GM20431 (cell line): ENCODE measurements at regions not wholly inside any gene's neighbourhood (a gene's known extent, or its start where the extent isn't known, plus 50 kb on each side); places are given as distances from the start of the nearest gene placed in this dataset.
"Not testable (repeated sequence)": the region's sequence is repeated elsewhere in the genome, so short reads cannot be mapped to it uniquely, and the experiment has no call there.

Experiments
- in situ Hi-C: fragments of 300-500 bp; cut with MseI, MboI; formaldehyde crosslinking; loops from one replicate; pipeline ENCODE4 v1.15.0; 2020; ENCODE audit warnings: low sequenced_read_pairs; ENCODE audit not compliant: unreplicated experiment

- in situ Hi-C loops: no loop called here
These were observed 246.7 kb downstream of the SMAD2 start for GRCh38 chr18:47683774-47684173.

GRCh38 chr18:47682876-47683275, 247.6 kb downstream of the SMAD2 start:
- in situ Hi-C loops: no loop called here

- in situ Hi-C loops: no loop called here
These were observed 250.0 kb downstream of the SMAD2 start for GRCh38 chr18:47680488-47680887.

- in situ Hi-C loops: no loop called here
These were observed 250.6 kb downstream of the SMAD2 start for GRCh38 chr18:47679864-47680263.

GRCh38 chr18:47677952-47678351, 252.5 kb downstream of the SMAD2 start:
- in situ Hi-C loops: no loop called here

GRCh38 chr18:47669815-47670214, 260.6 kb downstream of the SMAD2 start:
- in situ Hi-C loops: no loop called here

- in situ Hi-C loops: no loop called here
These were observed 272.0 kb downstream of the SMAD2 start for GRCh38 chr18:47658498-47658897.

GRCh38 chr18:47654988-47655387, 275.5 kb downstream of the SMAD2 start:
- in situ Hi-C loops: no loop called here

- in situ Hi-C loops: no loop called here
These were observed 285.6 kb downstream of the SMAD2 start for GRCh38 chr18:47644896-47645295.

- in situ Hi-C loops: not testable (repeated sequence)
These were observed 292.9 kb downstream of the SMAD2 start for GRCh38 chr18:47637551-47637950.

GRCh38 chr18:47635416-47635815, 295.0 kb downstream of the SMAD2 start:
- in situ Hi-C loops: no loop called here

- in situ Hi-C loops: no loop called here
These were observed 297.4 kb downstream of the SMAD2 start for GRCh38 chr18:47632970-47633635.

GRCh38 chr18:47628893-47629292, 301.6 kb downstream of the SMAD2 start:
- in situ Hi-C loops: no loop called here

GRCh38 chr18:47628240-47628781, 302.1 kb downstream of the SMAD2 start:
- in situ Hi-C loops: no loop called here

- in situ Hi-C loops: no loop called here
These were observed 303.4 kb downstream of the SMAD2 start for GRCh38 chr18:47627030-47627429.

- in situ Hi-C loops: no loop called here
These were observed 310.5 kb downstream of the SMAD2 start for GRCh38 chr18:47619771-47620448.

GRCh38 chr18:47618758-47619157, 311.7 kb downstream of the SMAD2 start:
- in situ Hi-C loops: no loop called here

- in situ Hi-C loops: no loop called here
These were observed 315.4 kb downstream of the SMAD2 start for GRCh38 chr18:47615043-47615442.

- in situ Hi-C loops: no loop called here
These were observed 316.5 kb downstream of the SMAD2 start for GRCh38 chr18:47613929-47614328.

GRCh38 chr18:47611649-47612048, 318.8 kb downstream of the SMAD2 start:
- in situ Hi-C loops: no loop called here

GRCh38 chr18:47606526-47606925, 323.9 kb downstream of the SMAD2 start:
- in situ Hi-C loops: no loop called here

- in situ Hi-C loops: no loop called here
These were observed 325.4 kb downstream of the SMAD2 start for GRCh38 chr18:47605093-47605492.
